CMK (cell line): ENCODE measurements at regions not wholly inside any gene's neighbourhood (a gene's known extent, or its start where the extent isn't known, plus 50 kb on each side); places are given as distances from the start of the nearest gene placed in this dataset.
"Not testable (repeated sequence)": the region's sequence is repeated elsewhere in the genome, so short reads cannot be mapped to it uniquely, and the experiment has no call there.

Experiments
- DNase-seq: peaks from one replicate; pipeline ENCODE4 v3.0.0-alpha.2; 2010; ENCODE audit warnings: low read depth

GRCh38 chr4:126344472-126344871, 1029.7 kb downstream of the FAT4 start:
- DNase-seq, result no peak

GRCh38 chr4:126346654-126347053, 1031.9 kb downstream of the FAT4 start:
- DNase-seq, result no peak

- DNase-seq, result no peak
These were observed 1040.0 kb downstream of the FAT4 start for GRCh38 chr4:126354784-126355183.

GRCh38 chr4:126358041-126358440, 1043.3 kb downstream of the FAT4 start:
- DNase-seq, result no peak

- DNase-seq, result no peak
These were observed 1046.5 kb downstream of the FAT4 start for GRCh38 chr4:126361287-126361686.

GRCh38 chr4:126364311-126364911, 1049.7 kb downstream of the FAT4 start:
- DNase-seq, result no peak

GRCh38 chr4:126369076-126369475, 1054.3 kb downstream of the FAT4 start:
- no peak for DNase-seq

GRCh38 chr4:126372634-126373033, 1057.9 kb downstream of the FAT4 start:
- no peak for DNase-seq

GRCh38 chr4:126375462-126376054, 1060.8 kb downstream of the FAT4 start:
- DNase-seq, result no peak

- no peak for DNase-seq
These were observed 1071.2 kb downstream of the FAT4 start for GRCh38 chr4:126385954-126386353.

- no peak for DNase-seq
These were observed 1071.8 kb downstream of the FAT4 start for GRCh38 chr4:126386512-126386911.

- no peak for DNase-seq
These were observed 1080.9 kb downstream of the FAT4 start for GRCh38 chr4:126395664-126396063.

GRCh38 chr4:126396121-126396520, 1081.4 kb downstream of the FAT4 start:
- DNase-seq, result no peak

GRCh38 chr4:126396703-126397102, 1081.9 kb downstream of the FAT4 start:
- DNase-seq, result no peak

GRCh38 chr4:126404549-126404948, 1089.8 kb downstream of the FAT4 start:
- DNase-seq, result no peak

- no peak for DNase-seq
These were observed 1090.7 kb downstream of the FAT4 start for GRCh38 chr4:126405369-126405982.

- DNase-seq, result no peak
These were observed 1095.0 kb downstream of the FAT4 start for GRCh38 chr4:126409746-126410145.

- DNase-seq, result no peak
These were observed 1096.3 kb downstream of the FAT4 start for GRCh38 chr4:126411047-126411446.

- DNase-seq, result not testable (repeated sequence)
These were observed 1097.6 kb downstream of the FAT4 start for GRCh38 chr4:126412310-126412709.

GRCh38 chr4:126414741-126415140, 1100.0 kb downstream of the FAT4 start:
- no peak for DNase-seq

GRCh38 chr4:126419266-126419665, 1104.5 kb downstream of the FAT4 start:
- no peak for DNase-seq

- no peak for DNase-seq
These were observed 1113.1 kb downstream of the FAT4 start for GRCh38 chr4:126427853-126428252.

GRCh38 chr4:126431049-126431448, 1116.3 kb downstream of the FAT4 start:
- DNase-seq, result no peak

- no peak for DNase-seq
These were observed 1120.7 kb downstream of the FAT4 start for GRCh38 chr4:126435491-126435890.
